ENCODE measurements at regions not wholly inside any gene's neighbourhood (a gene's known extent, or its start where the extent isn't known, plus 50 kb on each side); places are given as distances from the start of the nearest gene placed in this dataset.

- no peaks in the 10 kb centered on the region for H3K36me3 ChIP-seq (ENCODE audit: control insufficient read depth, insufficient read depth, low read length)
- no peaks in the 10 kb centered on the region for H4K20me1 ChIP-seq (replicated peaks; ENCODE audit: control insufficient read depth, insufficient read depth, low read length)
- WGBS (ENCODE audit: insufficient coverage, low coverage, missing lambda C conversion rate) = 55% methylated on average over 2 of the region's 2 CpGs
- no peaks in the 10 kb centered on the region for H3K9me3 ChIP-seq (replicated peaks; ENCODE audit: control insufficient read depth, insufficient read depth, low read depth, low read length)
- H3K79me2 ChIP-seq (ENCODE audit: control insufficient read depth, insufficient read depth, low read length) = no peaks in the 10 kb centered on the region
- no peak overlapping the region for H3K27ac ChIP-seq (ENCODE audit: extremely low read depth, low read depth, low read length)
- ATAC-seq (no peak), DNase-seq (ENCODE audit: extremely low read depth in 1 of 4, low spot score in 3 of 4) (no peak), FAIRE-seq (no peak)
- no peak overlapping the region for H3K9ac ChIP-seq (ENCODE audit: insufficient read depth in 1 of 2, low read depth in 2 of 2, low read length in 2 of 2)
- no peak overlapping the region for H3K4me2 ChIP-seq (ENCODE audit: insufficient read depth, low read length)
- no peaks in the 10 kb centered on the region for H3K9me1 ChIP-seq (ENCODE audit: control insufficient read depth, insufficient read depth, low read length)
- CTCF ChIA-PET (ENCODE audit: low intra/inter-chr PET ratio) = no interaction called here
- no peak overlapping the region for H2AFZ ChIP-seq (ENCODE audit: low read depth, low read length)
- in situ Hi-C loops (cut with MboI) (no loop called here), intact Hi-C loops (cut with micrococcal nuclease) (no loop called here)
- H3K4me1 ChIP-seq (replicated peaks in 1 of 2; ENCODE audit: control insufficient read depth in 2 of 2, insufficient read depth in 2 of 2, low read length in 2 of 2) = peaks cover 0 to 3% of the 10 kb centered on the region in 2 experiments; a peak in 3 of 5 replicates
- POLR2A ChIA-PET = no interaction called here
- H3K4me3 ChIP-seq = no peak overlapping the region
- H3K27me3 ChIP-seq (ENCODE audit: control insufficient read depth in 2 of 2, insufficient read depth in 2 of 2, low read length in 2 of 2) = no peaks in the 10 kb centered on the region
- no TSS peak for BruUV-seq (replicated peaks)
- TF ChIP-seq MBD1 (CRISPR knock-in tag; IDR thresholded peaks at IDR 0.05) = no peak
- TF ChIP-seq EZH2 (IDR thresholded peaks at IDR 0.05; ENCODE audit: borderline replicate concordance, low read depth, low read length) = no peak
- no peak for TF ChIP-seq PHF20 (IDR thresholded peaks at IDR 0.05; ENCODE audit: partially characterized antibody)
- TF ChIP-seq AFF4 (CRISPR knock-in tag; IDR thresholded peaks at IDR 0.05) = no peak
- no peak for TF ChIP-seq ZNF436 (CRISPR knock-in tag; IDR thresholded peaks at IDR 0.05)
- no peak for TF ChIP-seq MCM7 (IDR thresholded peaks at IDR 0.05)
- TF ChIP-seq, protein P1, sequence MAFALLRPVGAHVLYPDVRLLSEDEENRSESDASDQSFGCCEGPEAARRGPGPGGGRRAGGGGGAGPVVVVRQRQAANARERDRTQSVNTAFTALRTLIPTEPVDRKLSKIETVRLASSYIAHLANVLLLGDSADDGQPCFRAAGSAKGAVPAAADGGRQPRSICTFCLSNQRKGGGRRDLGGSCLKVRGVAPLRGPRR (CRISPR knock-in tag; IDR thresholded peaks at IDR 0.05) = no peak
- no peak for TF ChIP-seq PTTG1 (tag; IDR thresholded peaks at IDR 0.05; ENCODE audit: low read depth)
- no peak for TF ChIP-seq NFIX (CRISPR knock-in tag; IDR thresholded peaks at IDR 0.05; ENCODE audit: low read depth)
- no peak for TF ChIP-seq HMGN3 (IDR thresholded peaks at IDR 0.05; ENCODE audit: borderline replicate concordance, extremely low read depth, insufficient read length, low read depth, low read length)
- TF ChIP-seq HDAC2 (IDR thresholded peaks at IDR 0.05) = no peak
- TF ChIP-seq TAF1 (IDR thresholded peaks at IDR 0.05; ENCODE audit: control insufficient read depth, extremely low read depth, insufficient read depth, low read length, severe bottlenecking) = no peak
Measured at GRCh38 chr9:14560194-14560593, 133.0 kb downstream of the ZDHHC21 start.

Data from K562 (cell line).